Spleen (tissue), 11 donors: ENCODE measurements at regions not wholly inside any gene's neighbourhood (a gene's known extent, or its start where the extent isn't known, plus 50 kb on each side); places are given as distances from the start of the nearest gene placed in this dataset.

ENCODE experiments used
- DNase-seq: peaks from one replicate; pipeline ENCODE4 v3.0.0-alpha.2; 2020
- H3K27ac ChIP-seq, 8 donors: fragments of 200-600 bp; sonication (generic) in 7 of 8; 1 replicate in 4 of 8; 2 replicates in 4 of 8; pipeline versions ENCODE4 v1.5.0 to v1.8.0; 2016 to 2021; ENCODE audit warnings: inconsistent platforms in 4 of 8, mild to moderate bottlenecking in 4 of 8, moderate library complexity in 1 of 8
- H3K27me3 ChIP-seq, 7 donors: fragments of 200-600 bp; sonication (generic) in 6 of 7; replicated peaks in 1 of 7; 1 replicate in 4 of 7; 2 replicates in 3 of 7; pipeline versions ENCODE4 v1.5.0 to v1.8.0; 2016 to 2021; ENCODE audit warnings: inconsistent platforms in 3 of 7, mild to moderate bottlenecking in 1 of 7
- H3K36me3 ChIP-seq, 6 donors: fragments of 200-600 bp; sonication (generic) in 5 of 6; 1 replicate in 4 of 6; 2 replicates in 2 of 6; pipeline versions ENCODE4 v1.5.0 to v1.8.0; 2016 to 2021; ENCODE audit warnings: inconsistent platforms in 2 of 6
- H3K4me1 ChIP-seq, 6 donors: fragments of 200-600 bp; sonication (generic) in 5 of 6; 1 replicate in 3 of 6; 2 replicates in 3 of 6; pipeline versions ENCODE4 v1.5.0 to v1.8.0; 2016 to 2021; ENCODE audit warnings: inconsistent platforms in 3 of 6
- H3K4me3 ChIP-seq, 8 donors: fragments of 200-600 bp; sonication (generic) in 7 of 8; 1 replicate in 4 of 8; 2 replicates in 4 of 8; pipeline versions ENCODE4 v1.5.0 to v1.8.0; 2016 to 2021; ENCODE audit warnings: inconsistent platforms in 4 of 8, mild to moderate bottlenecking in 4 of 8, moderate library complexity in 2 of 8
- H3K9me3 ChIP-seq, 8 donors: fragments of 200-600 bp; sonication (generic) in 7 of 8; 1 replicate in 4 of 8; 2 replicates in 4 of 8; pipeline versions ENCODE4 v1.5.0 to v1.8.0; 2016 to 2021; ENCODE audit warnings: inconsistent platforms in 4 of 8
- POLR2A ChIP-seq, 3 donors: fragments of 450-650 bp; IDR thresholded peaks; one replicate each; pipeline ENCODE4 v1.5.1; 2017; ENCODE audit warnings: antibody characterized with exemption in 3 of 3, mild to moderate bottlenecking in 1 of 3
- POLR2AphosphoS5 ChIP-seq, 3 donors: sonication (generic); formaldehyde crosslinking; IDR thresholded peaks; one replicate each; pipeline ENCODE4 v1.5.1; 2017; ENCODE audit warnings: antibody characterized with exemption in 3 of 3
- WGBS, 5 donors: extraction: QIAGEN DNeasy Blood & Tissue Kit in 3 of 5; methylation state at CpG; one replicate each; pipeline versions ENCODE4 v1.1.5 to v1.1.7; 2013 to 2018; 5-methylcytosine and 5-hydroxymethylcytosine counted together
- intact Hi-C: fragments of 100-400 bp; cut with DNase I; formaldehyde crosslinking; loops from one replicate; pipeline ENCODE4 v1.15.0; 2023; ENCODE audit warnings: low total_unique reads
- TF ChIP-seq, protein P1 (sequence below), 11 experiments: fragments of 200-600 bp in 7 of 11; fragments of 450-650 bp in 4 of 11; sonication (generic) in 4 of 11; IDR thresholded peaks in 8 of 11; conservative IDR thresholded peaks in 3 of 11; 1 replicate in 7 of 11; 2 replicates in 4 of 11; pipeline versions ENCODE4 v1.4.0 to v1.8.0; 2016 to 2021; ENCODE audit warnings: antibody characterized with exemption in 11 of 11, inconsistent platforms in 4 of 11, mild to moderate bottlenecking in 1 of 11
- donor health status: healthy with polysubstance abuse.
- donor health status: DM: no; HTN: no; CAD: no; lungs with moderate emphysema.
- donor health status: DM: no; HTN: no; CAD: no.
- donor health status: Bipolar disorder and iron deficiency.
- donor health status: healthy.
- donor health status: DM: no; HTN: no; CAD: no.
- donor health status: DM: yes; HTN: yes; CAD: no.

DNA sequence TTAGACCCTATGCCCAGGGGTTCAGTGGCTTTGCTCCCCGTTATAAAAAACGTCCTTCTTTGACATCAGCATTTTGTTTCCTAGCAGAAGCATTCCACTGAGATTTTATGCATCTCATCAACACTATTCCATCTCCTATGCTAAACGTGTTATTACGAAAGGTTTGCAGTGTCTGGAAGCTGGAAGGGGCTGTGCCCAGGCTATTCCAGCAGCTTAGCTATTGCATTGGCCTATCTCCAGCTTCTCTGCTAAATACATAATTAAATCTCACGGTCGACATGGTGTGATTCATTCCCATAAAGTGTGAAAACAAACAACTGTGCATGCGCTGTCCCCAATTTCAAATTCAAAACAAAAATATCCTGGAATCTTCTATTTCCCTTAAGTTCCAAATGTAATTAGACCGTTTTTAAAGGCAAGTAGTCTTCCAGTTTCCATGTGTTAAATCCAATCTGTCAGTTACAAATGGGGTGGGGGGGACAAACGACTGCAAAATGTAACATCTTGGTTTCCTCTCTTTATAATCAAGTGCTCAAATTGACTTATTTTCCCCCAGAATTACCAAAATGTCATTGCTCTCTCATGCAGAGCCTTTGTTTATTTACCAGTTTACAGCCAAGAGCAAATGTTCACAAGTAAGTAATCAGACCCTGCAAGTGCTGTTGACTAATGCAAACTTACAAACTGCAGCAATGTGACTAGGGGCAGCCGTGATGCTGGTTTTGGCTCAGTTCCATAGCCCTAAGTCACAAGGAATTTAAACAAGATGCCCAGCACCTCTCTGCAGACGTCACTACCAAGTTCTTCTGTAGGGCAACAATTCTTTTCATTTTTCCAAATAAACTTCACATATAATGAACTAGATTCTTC lies 212.3 kb upstream of the RORB start:
- Histone ChIP-seq H3K4me1 (no peaks in the 10 kb centered on the region), H3K4me3 (no peak overlapping the region), H3K27me3 (no peaks in the 10 kb centered on the region), H3K36me3 (no peaks in the 10 kb centered on the region), H3K27ac (no peak overlapping the region), H3K9me3 (no peaks in the 10 kb centered on the region)
- TF ChIP-seq POLR2A (IDR thresholded peaks at IDR 0.05): no peak
- TF ChIP-seq POLR2AphosphoS5 (IDR thresholded peaks at IDR 0.05): no peak
- TF ChIP-seq, protein P1, sequence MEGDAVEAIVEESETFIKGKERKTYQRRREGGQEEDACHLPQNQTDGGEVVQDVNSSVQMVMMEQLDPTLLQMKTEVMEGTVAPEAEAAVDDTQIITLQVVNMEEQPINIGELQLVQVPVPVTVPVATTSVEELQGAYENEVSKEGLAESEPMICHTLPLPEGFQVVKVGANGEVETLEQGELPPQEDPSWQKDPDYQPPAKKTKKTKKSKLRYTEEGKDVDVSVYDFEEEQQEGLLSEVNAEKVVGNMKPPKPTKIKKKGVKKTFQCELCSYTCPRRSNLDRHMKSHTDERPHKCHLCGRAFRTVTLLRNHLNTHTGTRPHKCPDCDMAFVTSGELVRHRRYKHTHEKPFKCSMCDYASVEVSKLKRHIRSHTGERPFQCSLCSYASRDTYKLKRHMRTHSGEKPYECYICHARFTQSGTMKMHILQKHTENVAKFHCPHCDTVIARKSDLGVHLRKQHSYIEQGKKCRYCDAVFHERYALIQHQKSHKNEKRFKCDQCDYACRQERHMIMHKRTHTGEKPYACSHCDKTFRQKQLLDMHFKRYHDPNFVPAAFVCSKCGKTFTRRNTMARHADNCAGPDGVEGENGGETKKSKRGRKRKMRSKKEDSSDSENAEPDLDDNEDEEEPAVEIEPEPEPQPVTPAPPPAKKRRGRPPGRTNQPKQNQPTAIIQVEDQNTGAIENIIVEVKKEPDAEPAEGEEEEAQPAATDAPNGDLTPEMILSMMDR (IDR thresholded peaks at IDR 0.05 in 8 of 11, conservative IDR thresholded peaks at IDR 0.05 in 3 of 11): no peak
- WGBS, 5 donors: 57 to 71% (median 65%) methylated on average over 11 of the region's 11 CpGs
- DNase-seq: no peak
- intact Hi-C loops: no loop called here

DNA sequence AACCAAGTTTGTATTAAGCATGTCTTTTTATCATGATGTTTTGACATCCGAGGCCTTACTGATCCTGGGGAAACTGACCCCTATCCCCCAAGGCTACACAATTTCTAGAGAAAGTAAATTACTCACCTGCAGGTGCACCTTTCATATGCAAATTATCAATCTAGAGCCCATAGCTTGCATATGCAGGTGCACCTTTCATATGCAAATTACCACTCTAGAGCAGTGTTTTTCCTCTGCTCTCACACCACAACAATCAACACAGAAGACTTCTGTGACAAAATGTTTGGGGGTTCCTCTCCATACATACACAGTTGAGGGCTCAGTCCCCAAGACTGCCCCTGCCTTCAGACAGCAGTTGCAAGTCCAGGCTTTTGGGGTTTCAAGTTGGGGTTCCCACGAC lies 203.7 kb upstream of the RORB start:
- no peaks in the 10 kb centered on the region for H3K36me3 ChIP-seq

DNA sequence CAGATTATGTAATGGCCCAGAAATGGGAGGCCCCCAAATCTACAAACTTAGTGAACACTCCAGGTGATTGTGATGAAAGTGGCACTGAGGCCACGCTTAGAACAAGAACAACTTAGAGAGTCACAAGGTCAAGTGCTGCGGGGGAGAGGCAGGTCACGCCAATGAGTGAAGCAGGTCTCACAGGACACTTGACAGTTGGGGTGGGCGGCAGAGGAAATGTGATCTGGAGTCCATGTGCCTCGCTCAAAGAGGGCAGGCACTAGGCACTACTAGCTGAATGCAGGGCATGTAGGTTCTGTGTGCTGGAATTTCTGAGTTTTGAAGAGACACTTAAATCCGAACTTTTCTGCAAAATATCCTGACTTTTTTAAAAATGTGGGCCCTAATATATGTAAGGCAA lies 193.2 kb upstream of the RORB start:
- Histone ChIP-seq H3K4me3 (no peak overlapping the region), H3K9me3 (no peaks in the 10 kb centered on the region), H3K27ac (no peak overlapping the region), H3K4me1 (no peaks in the 10 kb centered on the region), H3K27me3 (no peaks in the 10 kb centered on the region), H3K36me3 (no peaks in the 10 kb centered on the region)
- 68 to 75% (median 71%) methylated on average over 6 of the region's 6 CpGs for WGBS, 5 donors
- intact Hi-C loops: no loop called here
- DNase-seq: no peak
- TF ChIP-seq, protein P1 (IDR thresholded peaks at IDR 0.05 in 8 of 11, conservative IDR thresholded peaks at IDR 0.05 in 3 of 11): no peak
- TF ChIP-seq POLR2AphosphoS5 (IDR thresholded peaks at IDR 0.05) (no peak), POLR2A (IDR thresholded peaks at IDR 0.05) (no peak)

More for the DNA sequence above, 203.7 kb upstream of the RORB start:
- no peaks in the 10 kb centered on the region for H3K27me3 ChIP-seq
- H3K27ac ChIP-seq: no peak overlapping the region
- TF ChIP-seq POLR2AphosphoS5 (IDR thresholded peaks at IDR 0.05) (no peak), POLR2A (IDR thresholded peaks at IDR 0.05) (no peak)
- TF ChIP-seq, protein P1 (IDR thresholded peaks at IDR 0.05 in 8 of 11, conservative IDR thresholded peaks at IDR 0.05 in 3 of 11): no peak
- no peaks in the 10 kb centered on the region for H3K9me3 ChIP-seq
- H3K4me1 ChIP-seq: no peaks in the 10 kb centered on the region
- 69 to 91% (median 81%) methylated on average over 2 of the region's 2 CpGs for WGBS, 5 donors
- no peak for DNase-seq
- intact Hi-C loops: no loop called here
- H3K4me3 ChIP-seq: no peak overlapping the region

DNA sequence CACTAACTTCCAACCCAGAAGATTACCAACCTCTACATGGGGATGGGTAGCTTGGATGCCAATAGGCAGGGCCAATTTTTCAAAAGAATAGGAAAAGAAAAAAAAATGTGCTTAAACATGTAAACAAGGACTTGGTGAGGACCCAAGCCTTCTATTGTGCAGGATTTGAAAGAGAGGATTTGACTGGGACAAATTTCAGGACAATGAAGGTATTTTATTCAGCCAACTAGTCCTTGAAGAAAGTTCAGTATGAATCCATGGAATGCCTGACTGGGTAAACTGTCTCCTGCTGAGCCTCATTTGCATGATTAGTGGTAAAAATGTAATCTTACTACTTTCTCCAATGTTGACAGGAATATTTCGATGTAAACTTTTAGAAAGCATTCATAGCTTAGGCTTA lies 192.5 kb upstream of the RORB start:
- no peaks in the 10 kb centered on the region for H3K4me1 ChIP-seq
- intact Hi-C loops: no loop called here
- H3K36me3 ChIP-seq: no peaks in the 10 kb centered on the region
- DNase-seq: no peak
- H3K9me3 ChIP-seq: no peaks in the 10 kb centered on the region
- WGBS, 5 donors: 73 to 91% (median 82%) methylated on average over 1 of the region's 1 CpG
- TF ChIP-seq POLR2AphosphoS5 (IDR thresholded peaks at IDR 0.05): no peak
- no peak for TF ChIP-seq POLR2A (IDR thresholded peaks at IDR 0.05)
- TF ChIP-seq, protein P1 (IDR thresholded peaks at IDR 0.05 in 8 of 11, conservative IDR thresholded peaks at IDR 0.05 in 3 of 11): no peak
- H3K27me3 ChIP-seq: no peaks in the 10 kb centered on the region
- H3K4me3 ChIP-seq: no peak overlapping the region
- no peak overlapping the region for H3K27ac ChIP-seq
